Smooth muscle cell (in vitro differentiated cells): ENCODE measurements at regions not wholly inside any gene's neighbourhood (a gene's known extent, or its start where the extent isn't known, plus 50 kb on each side); places are given as distances from the start of the nearest gene placed in this dataset.

Source experiments
- DNase-seq: peaks from one replicate; lab custom pipeline; 2025; ENCODE audit not compliant: unreplicated experiment; lab: John Stamatoyannopoulos, UW
- H2AFZ ChIP-seq: fragments of 200-600 bp; sonication (generic); 2 replicates; pipeline ENCODE4 v1.6.0; 2016; ENCODE audit warnings: antibody characterized with exemption, low read depth, mild to moderate bottlenecking
- H3F3A ChIP-seq: fragments of 200-600 bp; sonication (generic); 2 replicates; pipeline ENCODE4 v1.6.0; 2017; ENCODE audit warnings: antibody characterized with exemption, low read depth
- H3K27ac ChIP-seq: fragments of 200-600 bp; sonication (generic); 2 replicates; pipeline ENCODE4 v1.5.1; 2016; ENCODE audit warnings: low read depth, mild to moderate bottlenecking
- H3K27me3 ChIP-seq: fragments of 200-600 bp; sonication (generic); 2 replicates; pipeline ENCODE4 v1.6.1; 2016; ENCODE audit warnings: low read depth, mild to moderate bottlenecking
- H3K36me3 ChIP-seq: fragments of 200-600 bp; sonication (generic); 2 replicates; pipeline ENCODE4 v1.5.1; 2016; ENCODE audit warnings: low read depth
- H3K4me1 ChIP-seq: fragments of 200-600 bp; sonication (generic); 2 replicates; pipeline ENCODE4 v1.5.1; 2016; ENCODE audit warnings: low read depth
- H3K4me2 ChIP-seq: fragments of 200-600 bp; sonication (generic); 2 replicates; pipeline ENCODE4 v1.6.0; 2016; ENCODE audit warnings: mild to moderate bottlenecking
- H3K4me3 ChIP-seq: fragments of 200-600 bp; sonication (generic); 2 replicates; pipeline ENCODE4 v1.5.1; 2016; ENCODE audit warnings: mild to moderate bottlenecking
- H3K79me2 ChIP-seq: fragments of 200-600 bp; sonication (generic); 2 replicates; pipeline ENCODE4 v1.6.0; 2016; ENCODE audit warnings: low read depth, mild to moderate bottlenecking
- H3K9ac ChIP-seq: fragments of 200-600 bp; sonication (generic); 2 replicates; pipeline ENCODE4 v1.6.0; 2016; ENCODE audit warnings: low read depth
- H3K9me3 ChIP-seq: fragments of 200-600 bp; sonication (generic); replicated peaks from 2 replicates; pipeline ENCODE4 v1.5.1; 2016; ENCODE audit warnings: low read depth
- H4K20me1 ChIP-seq: fragments of 200-600 bp; sonication (generic); 2 replicates; pipeline ENCODE4 v1.6.0; 2016; ENCODE audit warnings: low read depth
- WGBS: methylation state at CpG from one replicate; pipeline ENCODE4 v1.1.7; 2016; ENCODE audit warnings: low lambda C conversion rate; 5-methylcytosine and 5-hydroxymethylcytosine counted together
- TF ChIP-seq, protein P1 (sequence below): fragments of 200-600 bp; sonication (generic); IDR thresholded peaks from 2 replicates; pipeline ENCODE4 v1.5.1; 2017; ENCODE audit warnings: borderline replicate concordance, mild to moderate bottlenecking, antibody characterized with exemption; ENCODE audit not compliant: insufficient read depth, poor library complexity, severe bottlenecking

DNA sequence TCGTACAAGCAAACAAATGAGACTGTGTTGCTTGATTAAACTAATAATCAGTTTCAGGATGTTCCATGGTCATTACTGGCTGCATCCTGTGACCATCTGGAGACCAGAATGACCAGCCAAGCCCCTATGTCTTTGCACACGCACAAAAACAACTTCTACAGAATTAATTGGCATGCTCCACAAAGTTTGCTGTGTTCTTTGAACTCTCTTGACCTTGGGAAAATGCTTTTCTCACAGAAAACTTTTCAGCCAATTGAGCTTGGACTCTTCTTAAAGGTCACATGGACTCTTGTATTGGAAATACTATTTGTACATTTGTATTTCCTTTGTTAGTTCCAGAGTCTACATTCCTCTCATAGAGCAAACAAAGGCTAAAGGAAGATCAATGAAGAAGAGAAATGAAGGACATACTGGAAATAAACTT, 147.8 kb downstream of the ARRDC3 start:
- Histone ChIP-seq H3K27me3 (no peaks in the 10 kb centered on the region), H3K4me1 (no peaks in the 10 kb centered on the region), H3K4me3 (no peak overlapping the region), H3K9me3 (no peaks in the 10 kb centered on the region), H3K27ac (no peak overlapping the region), H3K36me3 (no peaks in the 10 kb centered on the region), H3K4me2 (no peak overlapping the region), H3K79me2 (no peaks in the 10 kb centered on the region), H3K9ac (no peak overlapping the region), H3F3A (no peaks in the 10 kb centered on the region), H2AFZ (no peak overlapping the region), H4K20me1 (no peaks in the 10 kb centered on the region)
- WGBS, result 89% methylated on average over 2 of the region's 2 CpGs
- no peak for DNase-seq
- TF ChIP-seq, protein P1, sequence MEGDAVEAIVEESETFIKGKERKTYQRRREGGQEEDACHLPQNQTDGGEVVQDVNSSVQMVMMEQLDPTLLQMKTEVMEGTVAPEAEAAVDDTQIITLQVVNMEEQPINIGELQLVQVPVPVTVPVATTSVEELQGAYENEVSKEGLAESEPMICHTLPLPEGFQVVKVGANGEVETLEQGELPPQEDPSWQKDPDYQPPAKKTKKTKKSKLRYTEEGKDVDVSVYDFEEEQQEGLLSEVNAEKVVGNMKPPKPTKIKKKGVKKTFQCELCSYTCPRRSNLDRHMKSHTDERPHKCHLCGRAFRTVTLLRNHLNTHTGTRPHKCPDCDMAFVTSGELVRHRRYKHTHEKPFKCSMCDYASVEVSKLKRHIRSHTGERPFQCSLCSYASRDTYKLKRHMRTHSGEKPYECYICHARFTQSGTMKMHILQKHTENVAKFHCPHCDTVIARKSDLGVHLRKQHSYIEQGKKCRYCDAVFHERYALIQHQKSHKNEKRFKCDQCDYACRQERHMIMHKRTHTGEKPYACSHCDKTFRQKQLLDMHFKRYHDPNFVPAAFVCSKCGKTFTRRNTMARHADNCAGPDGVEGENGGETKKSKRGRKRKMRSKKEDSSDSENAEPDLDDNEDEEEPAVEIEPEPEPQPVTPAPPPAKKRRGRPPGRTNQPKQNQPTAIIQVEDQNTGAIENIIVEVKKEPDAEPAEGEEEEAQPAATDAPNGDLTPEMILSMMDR, result no peak

DNA sequence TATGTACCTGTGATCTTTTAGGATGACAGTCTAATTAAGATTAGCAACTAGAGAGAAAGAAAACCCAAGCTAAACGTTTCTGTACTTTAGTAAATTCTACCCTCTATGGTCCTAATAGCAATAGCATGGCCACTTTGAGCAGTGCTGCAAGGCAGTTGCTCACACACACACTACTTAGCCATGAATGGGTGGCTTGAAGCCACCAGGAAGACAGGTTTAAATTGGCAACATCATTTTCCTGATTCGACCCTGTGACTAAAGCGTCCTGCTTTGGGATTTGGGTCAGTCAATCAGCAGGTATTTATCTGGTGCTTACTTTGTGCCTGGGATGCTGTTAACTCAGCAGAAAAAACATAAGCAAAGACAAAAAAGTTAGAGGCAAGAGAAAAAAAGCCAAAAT, 150.6 kb downstream of the ARRDC3 start:
- no peaks in the 10 kb centered on the region for H3K4me1 ChIP-seq
- 84% methylated on average over 3 of the region's 3 CpGs for WGBS
- no peaks in the 10 kb centered on the region for H3K27me3 ChIP-seq
- no peak overlapping the region for H3K4me2 ChIP-seq
- H3F3A ChIP-seq, result no peaks in the 10 kb centered on the region
- H3K9ac ChIP-seq, result no peak overlapping the region
- no peak overlapping the region for H3K4me3 ChIP-seq
- H2AFZ ChIP-seq, result no peak overlapping the region
- no peak for DNase-seq
- no peaks in the 10 kb centered on the region for H3K9me3 ChIP-seq
- H3K79me2 ChIP-seq, result no peaks in the 10 kb centered on the region
- no peak overlapping the region for H3K27ac ChIP-seq
- H4K20me1 ChIP-seq, result no peaks in the 10 kb centered on the region
- TF ChIP-seq, protein P1, result no peak
- no peaks in the 10 kb centered on the region for H3K36me3 ChIP-seq

DNA sequence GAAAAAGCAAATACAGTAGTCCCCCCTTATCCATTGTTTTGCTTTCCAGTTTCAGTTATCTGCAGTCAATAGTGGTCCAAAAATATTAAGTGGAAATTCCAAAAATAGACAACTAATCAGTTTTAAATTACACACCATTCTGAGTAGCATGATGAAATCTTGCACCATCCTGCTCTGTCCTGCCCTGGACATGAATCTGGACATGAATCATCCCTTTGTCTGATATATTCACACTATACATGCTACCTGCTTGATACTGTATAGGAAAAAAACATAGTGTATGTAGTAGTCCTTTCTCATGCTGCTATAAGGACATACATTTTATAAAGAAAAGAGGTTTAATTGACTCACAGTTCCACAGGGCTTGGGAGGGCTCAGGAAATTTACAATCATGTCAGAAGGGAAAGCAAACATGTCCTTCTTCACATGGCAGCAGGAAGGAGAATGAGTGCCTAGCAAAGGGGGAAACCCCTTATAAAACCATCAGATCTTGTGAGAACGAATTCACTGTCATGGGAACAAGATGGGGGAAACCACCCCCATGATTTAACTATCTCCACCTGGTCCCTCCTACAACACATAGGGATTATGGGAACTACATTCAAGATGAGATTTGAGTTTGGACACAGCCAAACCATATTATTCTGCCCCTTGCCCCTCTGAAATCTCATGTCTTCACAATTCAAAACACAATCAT, 153.9 kb downstream of the ARRDC3 start:
- Histone ChIP-seq H3K36me3 (no peaks in the 10 kb centered on the region), H3K9ac (no peak overlapping the region), H3K27ac (no peak overlapping the region), H3K4me1 (no peaks in the 10 kb centered on the region), H3K4me3 (no peak overlapping the region), H4K20me1 (no peaks in the 10 kb centered on the region), H3F3A (no peaks in the 10 kb centered on the region), H3K9me3 (no peaks in the 10 kb centered on the region), H3K4me2 (no peak overlapping the region), H2AFZ (no peak overlapping the region), H3K79me2 (no peaks in the 10 kb centered on the region), H3K27me3 (no peaks in the 10 kb centered on the region)
- no peak for DNase-seq
- TF ChIP-seq, protein P1, result no peak
- 92% methylated on average over 1 of the region's 1 CpG for WGBS

DNA sequence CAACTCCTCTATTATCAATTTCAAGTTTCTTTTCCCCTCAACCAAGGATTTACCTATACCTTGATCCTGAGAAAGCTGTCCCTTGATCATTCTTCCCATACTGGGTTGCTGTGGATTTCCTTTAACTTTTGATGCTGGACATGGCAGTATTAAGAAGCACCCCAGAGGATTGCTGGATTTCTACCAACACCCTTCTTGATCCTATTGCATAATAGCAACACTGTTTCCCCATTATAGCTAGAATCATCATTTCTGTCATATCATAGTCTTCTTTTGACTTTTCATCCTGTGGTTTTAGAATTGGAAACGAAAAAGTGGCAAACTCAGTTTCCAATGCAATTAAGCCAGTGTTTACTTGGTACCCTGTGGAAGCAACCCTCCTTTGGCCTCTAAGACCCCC, 154.9 kb downstream of the ARRDC3 start:
- H3K36me3 ChIP-seq, result no peaks in the 10 kb centered on the region
- TF ChIP-seq, protein P1, result no peak
- H3F3A ChIP-seq, result no peaks in the 10 kb centered on the region
- no peaks in the 10 kb centered on the region for H4K20me1 ChIP-seq
- no peaks in the 10 kb centered on the region for H3K27me3 ChIP-seq
- H3K4me2 ChIP-seq, result no peak overlapping the region
- no peaks in the 10 kb centered on the region for H3K79me2 ChIP-seq
- H3K9me3 ChIP-seq, result no peaks in the 10 kb centered on the region
- no peak overlapping the region for H3K9ac ChIP-seq
- no peak overlapping the region for H3K4me3 ChIP-seq
- no peak overlapping the region for H3K27ac ChIP-seq
- H3K4me1 ChIP-seq, result no peaks in the 10 kb centered on the region
- no peak for DNase-seq
- 88% methylated on average over 1 of the region's 1 CpG for WGBS
- no peak overlapping the region for H2AFZ ChIP-seq
